ENCODE measurements at regions not wholly inside any gene's neighbourhood (a gene's known extent, or its start where the extent isn't known, plus 50 kb on each side); places are given as distances from the start of the nearest gene placed in this dataset.

DNA sequence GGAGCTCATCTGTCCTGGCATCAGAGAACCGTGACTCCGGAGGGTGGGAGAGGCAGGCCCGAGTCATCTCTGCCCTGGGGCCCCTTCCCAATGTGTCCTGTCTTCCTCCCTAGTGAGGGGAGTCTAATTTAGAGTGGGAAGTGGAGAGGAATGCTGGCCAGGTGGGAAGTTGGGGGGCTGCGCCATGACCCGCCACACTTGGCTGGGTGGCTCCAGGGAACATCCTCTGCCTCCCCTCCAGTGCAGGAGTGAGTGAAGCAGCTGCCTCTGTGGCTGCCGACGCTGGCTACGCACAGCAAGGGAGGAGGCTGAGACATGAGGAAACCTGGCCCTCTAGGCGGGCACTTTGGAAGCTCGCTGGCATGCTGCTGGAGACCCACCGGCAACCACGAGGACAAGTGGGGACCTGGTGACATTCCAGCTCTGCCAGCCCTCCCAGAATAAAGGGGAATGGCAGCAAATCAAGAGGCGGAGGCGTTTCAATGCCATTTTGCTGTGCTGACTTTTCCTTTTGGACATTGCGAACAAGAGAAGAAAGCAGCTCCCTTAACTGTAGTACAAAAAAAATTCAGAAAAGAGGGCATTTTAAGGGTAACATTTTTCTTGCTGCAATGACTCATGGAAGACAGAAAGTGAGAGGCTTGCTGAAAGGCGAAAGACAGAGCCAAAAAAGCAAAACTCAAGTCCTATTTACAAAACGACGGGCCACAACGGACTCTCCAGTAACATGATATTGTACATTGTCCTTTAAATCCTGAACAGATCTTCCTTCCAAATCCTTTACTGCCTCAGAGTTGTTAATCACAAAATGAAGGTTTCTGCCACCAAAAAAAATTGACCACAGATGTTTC lies 121.2 kb upstream of the PITRM1 start:
- no peak for DNase-seq (ENCODE audit: low read depth in 2 of 3, low spot score in 2 of 3)

DNA sequence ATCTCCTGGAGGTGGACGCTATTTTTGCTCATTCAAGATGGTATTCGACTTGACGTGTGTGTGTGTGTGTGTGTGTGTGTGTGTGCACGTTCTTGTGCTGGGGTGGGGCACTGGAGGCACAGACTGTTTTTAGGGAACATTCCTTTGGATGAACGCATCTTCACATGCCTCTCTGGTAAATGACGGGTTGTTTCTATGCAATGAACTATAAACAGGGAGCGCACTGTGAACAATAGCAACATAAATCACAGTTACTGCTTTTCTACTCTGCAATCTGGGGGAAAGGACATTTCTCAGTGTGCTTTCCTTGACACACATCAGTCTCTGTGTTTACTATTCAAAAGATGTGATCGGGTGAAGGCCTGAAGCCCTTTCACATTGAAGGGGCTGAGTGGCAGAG lies 120.1 kb upstream of the PITRM1 start:
- no peak for DNase-seq (ENCODE audit: low read depth in 2 of 3, low spot score in 2 of 3)

DNA sequence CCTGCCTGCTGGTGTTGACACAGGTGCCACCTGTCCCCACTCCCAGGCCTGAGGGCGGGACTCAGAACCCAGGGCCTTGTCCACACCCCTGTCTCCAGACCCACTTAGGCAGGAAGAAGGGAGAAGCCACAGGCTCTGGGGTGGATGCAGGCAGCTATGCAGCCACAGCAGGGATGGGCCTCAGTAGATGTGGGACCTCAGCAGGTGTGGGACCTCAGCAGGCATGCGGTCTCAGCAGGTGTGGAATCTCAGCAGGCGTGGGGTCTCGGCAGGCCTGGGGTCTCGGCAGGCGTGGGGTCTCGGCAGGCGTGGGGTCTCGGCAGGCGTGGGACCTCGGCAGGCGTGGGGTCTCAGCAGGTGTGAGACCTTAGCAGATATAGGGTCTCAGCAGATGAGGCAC lies 118.0 kb upstream of the PITRM1 start:
- DNase-seq (ENCODE audit: low read depth in 2 of 3, low spot score in 2 of 3) = no peak

DNA sequence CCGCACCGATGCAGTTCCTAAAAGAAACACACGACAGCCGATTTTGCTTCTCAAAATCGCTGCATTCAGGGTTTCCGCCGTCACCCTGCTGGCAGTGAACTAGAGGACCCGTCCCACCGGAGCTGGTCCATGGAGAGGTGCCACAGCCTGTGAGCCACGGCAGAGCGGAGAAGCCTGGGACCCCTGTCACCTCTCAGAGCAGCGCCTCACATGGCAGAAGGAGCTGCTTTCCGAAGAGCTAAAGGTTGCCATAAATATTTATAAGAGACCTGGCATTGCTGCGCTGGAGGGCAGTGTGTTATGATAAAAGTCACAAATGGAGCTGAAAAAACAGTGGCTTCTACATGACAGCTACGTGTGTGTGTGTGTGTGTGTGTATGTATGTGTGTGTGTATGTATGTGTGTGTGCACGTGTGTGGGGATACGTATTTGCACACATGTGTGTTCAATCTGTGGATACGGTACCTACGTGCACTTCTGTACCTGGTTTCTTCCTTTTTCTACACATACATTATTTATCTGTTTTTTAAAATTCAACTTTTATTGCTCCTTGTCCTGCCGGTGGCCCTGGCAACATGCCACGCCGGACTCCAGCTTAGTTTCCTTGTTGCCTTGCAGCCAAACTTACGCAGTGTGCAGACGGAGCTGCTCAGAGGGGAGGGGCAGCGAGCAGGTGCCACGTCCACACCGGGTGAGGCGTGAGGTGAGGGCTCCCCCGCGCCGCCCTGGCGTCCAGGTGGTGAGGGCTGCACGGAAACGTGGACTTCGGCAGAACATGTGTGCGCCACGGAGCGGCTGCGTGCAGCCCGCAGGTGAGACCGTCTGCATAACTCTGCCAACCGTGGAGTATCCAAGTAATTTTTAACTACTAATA lies 115.2 kb upstream of the PITRM1 start:
- DNase-seq (ENCODE audit: low read depth in 2 of 3, low spot score in 2 of 3) = no peak

DNA sequence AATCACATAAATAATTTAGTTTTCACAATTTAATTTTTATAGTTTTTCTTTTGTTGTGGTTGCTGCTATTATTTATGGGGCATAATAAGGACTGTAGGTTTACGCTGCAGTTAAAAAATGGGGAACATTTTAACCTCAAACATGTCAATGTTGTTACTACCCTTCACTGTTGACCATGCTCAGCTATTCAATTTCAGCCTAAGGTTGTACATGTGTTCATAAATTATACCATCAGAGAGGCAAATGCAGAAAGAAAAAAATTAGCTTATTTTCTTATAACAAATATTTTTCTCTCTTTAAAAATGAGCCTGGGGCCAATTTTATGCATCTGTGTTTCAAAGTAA lies 110.1 kb upstream of the PITRM1 start:
- DNase-seq (ENCODE audit: low read depth in 2 of 3, low spot score in 2 of 3) = no peak

DNA sequence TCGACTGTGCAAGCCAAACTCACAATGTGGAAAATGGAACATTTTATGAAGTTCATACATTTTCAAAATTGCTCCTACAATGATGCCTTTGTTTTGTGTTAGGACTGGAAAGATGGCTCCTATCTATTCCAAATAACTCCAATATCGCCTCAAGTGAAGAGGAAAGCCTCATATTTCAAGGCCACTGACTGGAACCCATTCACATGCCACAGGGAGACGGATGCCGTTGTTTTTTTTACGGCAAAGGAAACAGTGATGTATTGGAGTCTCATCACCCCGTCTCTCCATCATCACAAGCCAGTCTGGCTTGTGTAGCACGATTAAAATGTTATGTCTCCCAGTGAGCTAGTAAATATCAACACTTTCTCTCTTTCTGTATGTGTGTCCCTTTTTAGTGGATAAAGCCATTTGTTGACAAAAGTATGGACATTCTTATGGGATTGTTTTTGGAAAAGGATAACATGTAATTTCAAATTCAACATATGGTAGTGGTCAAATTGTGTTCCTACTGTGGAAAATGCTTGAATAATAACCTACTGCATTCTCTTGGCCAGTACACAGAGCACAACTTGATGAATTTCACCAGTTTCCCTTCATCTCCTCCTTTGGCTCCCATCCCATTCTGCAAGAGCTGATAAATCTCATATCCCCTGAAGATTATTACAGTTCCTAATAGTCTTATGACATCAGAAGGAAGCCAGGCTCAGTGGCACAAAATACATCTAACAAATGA lies 109.5 kb upstream of the PITRM1 start:
- DNase-seq (ENCODE audit: low read depth in 2 of 3, low spot score in 2 of 3) = no peak

DNA sequence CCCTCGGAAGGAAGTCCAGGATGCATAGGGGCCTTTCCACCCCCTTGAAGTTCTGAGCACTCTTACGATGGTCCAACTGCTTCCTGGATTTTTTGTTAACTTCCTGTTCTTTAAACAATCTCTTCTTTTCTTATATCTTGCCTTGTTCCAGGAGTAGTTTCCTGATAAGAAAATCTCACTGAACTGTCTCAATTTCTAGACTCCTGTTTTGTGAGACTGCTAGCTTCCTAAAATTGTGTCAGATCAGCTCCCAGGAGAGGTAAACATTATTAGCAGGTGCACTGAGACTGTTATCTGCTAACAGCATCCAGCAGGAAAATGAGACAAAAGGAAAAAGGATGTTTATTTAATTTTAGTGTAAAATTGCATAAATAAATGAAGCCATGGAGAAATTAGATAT lies 106.2 kb upstream of the PITRM1 start:
- no peak for DNase-seq (ENCODE audit: low read depth in 2 of 3, low spot score in 2 of 3)

DNA sequence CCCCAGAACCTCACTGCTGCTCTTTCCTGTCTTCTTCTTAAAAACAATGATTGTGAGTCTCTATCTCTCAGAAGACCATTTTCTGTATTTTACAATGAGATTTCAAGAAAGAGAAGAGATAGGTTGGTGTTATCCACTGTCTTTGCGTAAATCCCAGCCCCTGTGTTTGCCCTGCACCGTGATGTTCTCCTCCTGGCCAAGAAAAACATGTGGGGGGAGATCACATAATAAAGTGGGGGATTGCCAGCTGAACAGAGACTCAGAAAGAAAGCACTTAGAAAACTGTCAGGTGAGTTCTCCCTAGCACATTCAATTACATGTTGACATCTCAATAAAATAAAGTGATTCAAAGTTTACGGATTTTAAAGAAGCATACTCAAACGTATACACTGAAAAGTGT lies 105.0 kb upstream of the PITRM1 start:
- DNase-seq (ENCODE audit: low read depth in 2 of 3, low spot score in 2 of 3) = no peak

DNA sequence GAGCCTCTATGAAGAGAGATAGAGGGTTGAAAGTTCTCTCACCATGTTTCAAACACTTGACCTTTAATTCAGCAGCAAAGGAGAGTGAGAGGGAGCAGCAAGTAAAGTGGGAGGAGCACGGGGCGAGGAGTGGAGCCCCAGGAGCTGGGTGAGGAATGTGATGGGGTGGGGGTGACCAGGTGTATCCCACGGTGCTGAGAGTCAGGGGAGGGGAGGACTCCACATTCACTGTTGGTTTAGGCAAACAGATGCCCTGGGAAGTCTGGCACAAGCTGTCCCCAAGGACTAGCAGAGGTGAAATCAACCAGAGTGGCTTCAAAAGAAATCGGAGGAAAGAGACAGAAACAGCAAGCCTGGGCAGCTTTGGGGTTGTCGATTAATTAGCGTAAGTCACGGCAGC lies 101.8 kb upstream of the PITRM1 start:
- DNase-seq (ENCODE audit: low read depth in 2 of 3, low spot score in 2 of 3) = no peak

DNA sequence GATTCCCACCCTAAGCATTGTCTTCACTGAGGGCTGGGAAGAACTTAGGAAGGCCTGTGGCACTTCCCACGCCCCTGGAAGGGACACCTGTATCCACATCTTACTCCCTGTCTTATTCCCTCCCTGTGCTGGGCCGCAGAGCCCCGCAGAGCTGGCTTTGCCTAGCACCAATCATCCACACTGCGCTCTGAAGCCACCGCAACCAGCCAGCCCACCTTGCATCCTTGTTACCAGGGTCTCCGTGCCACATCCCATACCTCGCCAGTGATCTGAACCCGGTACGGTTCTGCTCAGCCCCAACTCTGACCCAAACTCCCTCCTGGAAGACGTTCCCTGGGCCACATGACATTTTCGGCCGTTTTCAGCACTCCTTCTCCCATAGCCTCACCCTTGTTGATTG lies 101.4 kb upstream of the PITRM1 start:
- no peak for DNase-seq (ENCODE audit: low read depth in 2 of 3, low spot score in 2 of 3)

DNA sequence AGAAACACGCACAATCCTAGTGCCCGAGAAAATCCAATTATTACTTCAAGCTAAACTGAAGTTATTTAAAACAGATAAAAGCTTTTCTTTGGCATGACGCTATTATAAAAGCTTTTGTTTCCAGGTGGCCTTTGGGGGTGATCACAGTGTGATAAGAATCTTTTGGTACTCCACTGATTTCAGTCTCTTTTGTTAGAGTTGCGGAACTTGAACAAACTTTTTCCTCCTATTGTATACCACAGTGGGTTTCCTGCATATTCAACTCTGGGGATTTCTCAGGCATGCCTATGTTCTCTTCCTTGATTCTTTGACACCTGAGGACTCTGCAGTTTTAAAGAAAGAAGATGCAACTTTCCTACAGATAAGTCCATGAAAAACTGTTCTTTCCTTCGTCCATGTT lies 99.7 kb upstream of the PITRM1 start:
- no peak for DNase-seq (ENCODE audit: low read depth in 2 of 3, low spot score in 2 of 3)

DNA sequence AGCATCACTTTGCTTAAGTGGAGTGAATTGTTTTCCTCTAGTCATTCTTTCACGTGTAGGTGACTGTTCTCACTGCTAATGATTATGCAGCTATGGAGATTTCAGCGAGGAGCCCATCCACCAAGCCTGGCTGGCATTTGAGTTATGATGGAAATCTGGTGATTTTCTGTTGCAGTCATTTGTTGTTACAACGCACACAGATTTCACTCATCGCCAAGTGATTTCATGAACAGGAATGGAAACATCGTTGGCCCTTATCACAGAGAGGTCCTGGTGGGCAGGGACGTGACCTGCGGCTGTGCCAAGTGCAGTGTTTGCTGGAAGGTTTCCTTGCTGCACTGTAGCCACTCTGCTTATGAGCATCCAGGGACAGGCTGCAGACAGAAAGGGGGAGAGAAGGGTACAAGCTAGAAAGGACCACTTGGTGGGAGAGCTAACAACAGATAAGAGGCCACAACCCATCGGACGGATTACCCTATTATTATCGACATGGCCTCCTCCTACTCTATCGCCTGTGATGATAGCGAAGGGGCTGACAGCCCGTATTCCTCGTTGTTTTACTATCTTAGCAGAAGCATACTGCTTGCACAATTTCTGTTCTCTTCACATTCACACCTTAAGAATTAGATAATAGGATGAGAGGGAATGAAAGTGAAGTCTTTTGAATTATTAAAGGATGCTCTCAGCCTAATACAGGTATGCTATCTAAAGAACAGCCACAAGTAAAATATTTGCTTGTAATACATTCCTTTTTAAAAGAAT lies 99.0 kb upstream of the PITRM1 start:
- no peak for DNase-seq (ENCODE audit: low read depth in 2 of 3, low spot score in 2 of 3)

DNA sequence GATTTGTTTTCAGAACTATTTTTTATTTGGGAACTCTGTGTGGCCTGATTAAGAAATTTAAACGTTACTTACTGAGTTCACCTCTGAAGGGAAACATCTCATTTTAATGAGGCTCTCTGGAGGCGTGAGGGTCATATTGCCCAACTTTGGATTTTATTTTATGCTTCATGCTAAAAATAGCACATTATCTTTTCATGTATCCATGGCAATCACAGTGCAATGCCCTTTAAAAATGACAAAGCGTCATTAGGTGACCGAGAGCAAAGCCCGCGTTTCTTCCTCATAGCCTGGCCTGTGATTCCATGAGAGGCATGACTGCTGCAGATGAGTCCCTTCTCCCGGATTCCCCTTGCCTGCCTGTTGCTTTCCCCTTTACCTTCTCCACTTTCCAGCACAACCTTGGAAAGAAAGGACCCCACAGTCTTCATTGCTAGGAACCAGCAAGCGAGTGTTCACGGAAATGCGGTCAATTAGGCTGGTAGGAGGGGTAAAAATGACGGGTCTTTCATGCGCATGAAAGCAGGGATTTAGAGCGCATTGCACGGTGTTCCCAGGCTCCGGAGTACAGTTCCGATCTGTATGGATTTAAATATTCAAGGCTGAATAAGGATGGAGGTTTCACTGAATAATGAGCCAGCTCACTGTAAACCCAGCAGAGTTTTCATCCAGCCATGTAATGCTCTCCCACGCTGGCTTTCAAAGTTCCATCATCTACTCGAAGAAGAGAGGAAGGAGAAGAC lies 98.2 kb upstream of the PITRM1 start:
- no peak for DNase-seq (ENCODE audit: low read depth in 2 of 3, low spot score in 2 of 3)

DNA sequence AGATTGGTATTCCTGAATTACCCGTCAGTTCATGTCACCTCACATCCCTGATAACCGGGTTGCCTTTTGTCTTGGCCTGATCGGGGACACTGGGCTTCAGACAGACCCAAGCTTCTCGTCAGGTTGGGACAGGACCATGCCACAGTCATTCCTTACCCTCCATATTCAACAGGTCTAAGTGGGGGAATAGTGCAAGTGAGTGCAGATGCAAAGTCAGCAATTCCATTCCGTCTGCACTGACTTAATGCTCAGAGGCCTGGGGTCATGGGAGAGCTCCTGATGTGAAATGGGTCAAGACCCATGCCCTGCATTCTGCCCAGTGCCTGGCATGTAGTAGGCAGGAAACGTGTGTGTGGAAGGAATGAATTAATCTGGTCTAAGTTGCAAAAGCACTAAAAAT lies 95.4 kb upstream of the PITRM1 start:
- no peak for DNase-seq (ENCODE audit: low read depth in 2 of 3, low spot score in 2 of 3)

DNA sequence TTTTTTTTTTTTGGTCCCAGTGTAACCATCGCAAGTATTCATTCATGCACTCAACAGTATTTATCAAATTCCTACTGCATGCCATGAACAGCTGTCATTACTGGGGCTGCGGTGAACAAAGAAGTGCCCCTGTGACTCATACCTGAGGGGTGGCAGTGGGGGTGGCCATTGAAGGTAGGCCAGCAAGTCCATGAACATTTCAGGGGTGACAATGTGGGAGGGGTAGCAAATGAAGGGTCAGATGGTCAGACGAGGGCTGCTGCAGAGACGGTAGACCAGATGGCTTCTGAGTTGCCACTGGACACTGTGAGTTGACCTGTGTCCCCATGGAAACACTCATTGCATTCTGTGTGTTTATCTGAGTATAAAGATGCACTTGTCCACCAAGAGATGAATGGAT lies 92.5 kb upstream of the PITRM1 start:
- DNase-seq (ENCODE audit: low read depth in 2 of 3, low spot score in 2 of 3) = no peak

DNA sequence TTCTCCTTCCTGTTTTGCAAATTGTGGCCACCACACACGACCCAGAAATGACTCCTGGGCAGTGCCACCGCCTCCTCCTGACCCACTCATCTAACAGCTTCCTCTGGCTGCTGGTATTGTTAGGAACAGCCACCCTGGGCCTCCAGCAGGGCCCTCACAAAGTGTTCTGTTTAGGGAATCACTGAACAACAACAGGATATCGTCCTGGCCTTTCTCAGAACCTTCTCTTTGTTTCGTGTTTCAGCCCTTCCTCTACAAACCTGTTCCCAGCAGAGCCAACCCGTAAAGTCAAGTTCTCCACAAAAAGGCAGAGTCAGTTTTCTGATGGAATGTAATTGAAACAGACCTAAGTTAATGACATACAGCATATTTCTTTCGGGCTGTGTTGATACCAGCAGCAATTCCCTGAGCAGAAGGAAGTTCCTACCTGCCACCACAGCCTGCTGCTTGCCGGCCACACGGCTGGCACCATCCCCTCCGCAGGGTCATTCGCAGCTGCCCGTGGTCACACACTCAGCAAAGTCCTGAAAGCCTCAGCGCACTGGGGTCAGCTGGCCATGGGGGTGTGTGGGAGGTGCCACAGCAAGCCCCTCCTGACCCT lies 91.7 kb upstream of the PITRM1 start:
- DNase-seq (ENCODE audit: low read depth in 2 of 3, low spot score in 2 of 3) = no peak

DNA sequence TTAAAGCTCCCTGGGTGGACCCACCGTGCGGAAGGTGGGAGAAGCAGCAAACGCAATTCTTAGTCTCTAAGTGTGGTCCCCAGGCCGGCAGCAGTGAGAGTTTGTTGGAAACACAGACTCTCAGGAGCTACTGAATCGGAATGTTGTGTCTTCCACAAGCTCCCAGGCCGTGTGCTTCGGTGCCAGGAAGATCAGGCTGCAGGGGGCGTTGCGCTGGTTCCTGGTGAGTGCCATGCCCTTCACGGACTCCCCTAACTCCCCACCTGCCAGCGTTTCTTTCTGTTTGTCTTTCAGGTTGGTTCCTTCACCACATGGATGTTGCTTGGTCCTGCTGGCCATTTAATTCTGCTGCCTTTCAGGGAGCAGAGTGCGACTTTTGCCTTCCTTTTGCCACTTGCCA lies 91.2 kb upstream of the PITRM1 start:
- DNase-seq (ENCODE audit: low read depth in 2 of 3, low spot score in 2 of 3) = no peak

DNA sequence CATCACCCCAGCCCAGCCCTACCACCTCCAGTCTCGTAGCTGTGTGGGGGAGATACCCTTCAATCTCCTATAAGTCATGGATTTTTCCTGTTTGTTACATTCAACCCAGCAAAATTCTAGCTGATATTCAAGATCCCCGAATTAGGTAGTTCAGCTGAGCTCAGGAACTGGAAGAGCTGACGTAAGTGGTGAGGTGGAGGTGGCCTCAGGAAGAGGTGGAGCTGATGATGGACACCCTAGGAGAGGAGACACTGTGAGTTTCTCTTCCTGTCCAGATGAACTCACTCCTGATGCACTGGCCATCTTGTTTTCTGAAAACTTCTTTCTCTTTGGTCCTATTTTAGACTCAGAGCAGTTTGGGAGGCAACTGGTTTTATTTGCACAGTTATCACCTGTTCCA lies 90.5 kb upstream of the PITRM1 start:
- DNase-seq (ENCODE audit: low read depth in 2 of 3, low spot score in 2 of 3) = no peak

DNA sequence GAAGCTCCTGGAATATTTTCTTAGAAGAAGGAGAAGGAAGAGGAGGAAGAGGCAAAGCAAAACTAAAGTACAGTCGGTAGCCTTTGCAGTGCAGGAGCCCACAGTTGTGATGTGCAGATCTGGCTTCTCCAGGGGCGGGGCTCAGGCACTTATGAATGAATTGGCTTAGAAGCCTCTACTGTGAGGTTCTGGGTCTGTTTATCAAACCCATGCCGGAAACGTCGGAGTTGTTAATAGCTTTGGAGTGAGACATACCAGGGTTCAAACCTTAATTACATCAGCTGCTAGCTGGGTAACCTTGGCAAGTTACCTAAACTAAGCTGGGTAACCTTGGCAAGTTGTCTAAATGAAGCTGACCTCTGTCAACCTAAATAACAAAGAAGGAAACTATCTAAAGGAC lies 89.3 kb upstream of the PITRM1 start:
- DNase-seq (ENCODE audit: low read depth in 2 of 3, low spot score in 2 of 3) = no peak
